ENCODE measurements at regions not wholly inside any gene's neighbourhood (a gene's known extent, or its start where the extent isn't known, plus 50 kb on each side); places are given as distances from the start of the nearest gene placed in this dataset.
"Not testable (repeated sequence)": the region's sequence is repeated elsewhere in the genome, so short reads cannot be mapped to it uniquely, and the experiment has no call there.

- Histone ChIP-seq H4K20me1 (ENCODE audit: low read depth, low read length) (no peaks in the 10 kb centered on the region), H3K27ac (ENCODE audit: low read depth, low read length) (no peak overlapping the region), H3K79me2 (ENCODE audit: insufficient read depth, low read length) (no peaks in the 10 kb centered on the region), H3K27me3 (ENCODE audit: low read length) (no peaks in the 10 kb centered on the region), H3K9ac (ENCODE audit: low read length) (no peak overlapping the region), H3K4me2 (ENCODE audit: low read depth, low read length, poor library complexity, severe bottlenecking) (no peak overlapping the region), H2AFZ (ENCODE audit: low read depth, low read length, severe bottlenecking) (no peak overlapping the region), H3F3A (ENCODE audit: insufficient read depth) (no peaks in the 10 kb centered on the region), H3K36me3 (ENCODE audit: low read length) (no peaks in the 10 kb centered on the region), H3K4me3 (ENCODE audit: insufficient read depth, low read length, poor library complexity, severe bottlenecking) (no peak overlapping the region), H3K9me3 (ENCODE audit: insufficient read depth, low read length) (no peaks in the 10 kb centered on the region), H3K9me2 (replicated peaks; ENCODE audit: insufficient read depth, low read length) (no peaks in the 10 kb centered on the region)
- no peak for TF ChIP-seq CTCF (IDR thresholded peaks at IDR 0.05; ENCODE audit: insufficient read depth, low read length, poor library complexity, severe bottlenecking)
- no peak for TF ChIP-seq EZH2phosphoT487 (conservative IDR thresholded peaks at IDR 0.05; ENCODE audit: low read length)
Measured at GRCh38 chr13:18236528-18236815, 945.2 kb downstream of the TUBA3C start.

- Histone ChIP-seq H3K9me2 (replicated peaks; ENCODE audit: insufficient read depth, low read length) (no peaks in the 10 kb centered on the region), H3K27me3 (ENCODE audit: low read length) (no peaks in the 10 kb centered on the region), H2AFZ (ENCODE audit: low read depth, low read length, severe bottlenecking) (no peak overlapping the region), H3F3A (ENCODE audit: insufficient read depth) (no peaks in the 10 kb centered on the region), H3K27ac (ENCODE audit: low read depth, low read length) (no peak overlapping the region), H3K36me3 (ENCODE audit: low read length) (no peaks in the 10 kb centered on the region), H4K20me1 (ENCODE audit: low read depth, low read length) (no peaks in the 10 kb centered on the region), H3K4me3 (ENCODE audit: insufficient read depth, low read length, poor library complexity, severe bottlenecking) (no peak overlapping the region), H3K4me2 (ENCODE audit: low read depth, low read length, poor library complexity, severe bottlenecking) (no peak overlapping the region), H3K9ac (ENCODE audit: low read length) (no peak overlapping the region), H3K9me3 (ENCODE audit: insufficient read depth, low read length) (no peaks in the 10 kb centered on the region), H3K79me2 (ENCODE audit: insufficient read depth, low read length) (no peaks in the 10 kb centered on the region)
- TF ChIP-seq CTCF (IDR thresholded peaks at IDR 0.05; ENCODE audit: insufficient read depth, low read length, poor library complexity, severe bottlenecking) (no peak), EZH2phosphoT487 (conservative IDR thresholded peaks at IDR 0.05; ENCODE audit: low read length) (no peak)
Measured at GRCh38 chr13:18235756-18236527, 945.7 kb downstream of the TUBA3C start.

GRCh38 chr13:18235172-18235571, 946.5 kb downstream of the TUBA3C start:
- Histone ChIP-seq H3K9ac (ENCODE audit: low read length) (no peak overlapping the region), H3K79me2 (ENCODE audit: insufficient read depth, low read length) (no peaks in the 10 kb centered on the region), H3K9me3 (ENCODE audit: insufficient read depth, low read length) (no peaks in the 10 kb centered on the region), H3K4me2 (ENCODE audit: low read depth, low read length, poor library complexity, severe bottlenecking) (no peak overlapping the region), H3K4me3 (ENCODE audit: insufficient read depth, low read length, poor library complexity, severe bottlenecking) (no peak overlapping the region), H4K20me1 (ENCODE audit: low read depth, low read length) (no peaks in the 10 kb centered on the region), H3K27me3 (ENCODE audit: low read length) (no peaks in the 10 kb centered on the region), H3K9me2 (replicated peaks; ENCODE audit: insufficient read depth, low read length) (no peaks in the 10 kb centered on the region), H3K36me3 (ENCODE audit: low read length) (no peaks in the 10 kb centered on the region), H3K27ac (ENCODE audit: low read depth, low read length) (no peak overlapping the region), H3F3A (ENCODE audit: insufficient read depth) (no peaks in the 10 kb centered on the region), H2AFZ (ENCODE audit: low read depth, low read length, severe bottlenecking) (no peak overlapping the region)
- TF ChIP-seq CTCF (IDR thresholded peaks at IDR 0.05; ENCODE audit: insufficient read depth, low read length, poor library complexity, severe bottlenecking) = no peak

GRCh38 chr13:18234451-18234850, 947.2 kb downstream of the TUBA3C start:
- H3K4me3 ChIP-seq (ENCODE audit: insufficient read depth, low read length, poor library complexity, severe bottlenecking); H4K20me1 ChIP-seq (ENCODE audit: low read depth, low read length); H3K9ac ChIP-seq (ENCODE audit: low read length); H2AFZ ChIP-seq (ENCODE audit: low read depth, low read length, severe bottlenecking); H3K27me3 ChIP-seq (ENCODE audit: low read length); H3F3A ChIP-seq (ENCODE audit: insufficient read depth); H3K9me3 ChIP-seq (ENCODE audit: insufficient read depth, low read length); H3K79me2 ChIP-seq (ENCODE audit: insufficient read depth, low read length); H3K9me2 ChIP-seq (replicated peaks; ENCODE audit: insufficient read depth, low read length); H3K36me3 ChIP-seq (ENCODE audit: low read length); H3K4me2 ChIP-seq (ENCODE audit: low read depth, low read length, poor library complexity, severe bottlenecking); H3K27ac ChIP-seq (ENCODE audit: low read depth, low read length): not testable (repeated sequence)
